Ovary (tissue), 3 donors: ENCODE measurements at regions not wholly inside any gene's neighbourhood (a gene's known extent, or its start where the extent isn't known, plus 50 kb on each side); places are given as distances from the start of the nearest gene placed in this dataset.

Source experiments
- POLR2A ChIP-seq: fragments of 450-650 bp; IDR thresholded peaks from one replicate; pipeline ENCODE4 v1.6.1; 2017; ENCODE audit warnings: antibody characterized with exemption, mild to moderate bottlenecking, moderate library complexity
- TF ChIP-seq, protein P1 (sequence below), 3 donors: fragments of 450-650 bp in 2 of 3; fragments of 200-600 bp in 1 of 3; IDR thresholded peaks; one replicate each; pipeline versions ENCODE4 v1.5.1 to v1.8.0; 2016 to 2022; ENCODE audit warnings: antibody characterized with exemption in 3 of 3, mild to moderate bottlenecking in 1 of 3
- donor health status: DM: no; HTN: no; CAD: no.

- TF ChIP-seq, protein P1, sequence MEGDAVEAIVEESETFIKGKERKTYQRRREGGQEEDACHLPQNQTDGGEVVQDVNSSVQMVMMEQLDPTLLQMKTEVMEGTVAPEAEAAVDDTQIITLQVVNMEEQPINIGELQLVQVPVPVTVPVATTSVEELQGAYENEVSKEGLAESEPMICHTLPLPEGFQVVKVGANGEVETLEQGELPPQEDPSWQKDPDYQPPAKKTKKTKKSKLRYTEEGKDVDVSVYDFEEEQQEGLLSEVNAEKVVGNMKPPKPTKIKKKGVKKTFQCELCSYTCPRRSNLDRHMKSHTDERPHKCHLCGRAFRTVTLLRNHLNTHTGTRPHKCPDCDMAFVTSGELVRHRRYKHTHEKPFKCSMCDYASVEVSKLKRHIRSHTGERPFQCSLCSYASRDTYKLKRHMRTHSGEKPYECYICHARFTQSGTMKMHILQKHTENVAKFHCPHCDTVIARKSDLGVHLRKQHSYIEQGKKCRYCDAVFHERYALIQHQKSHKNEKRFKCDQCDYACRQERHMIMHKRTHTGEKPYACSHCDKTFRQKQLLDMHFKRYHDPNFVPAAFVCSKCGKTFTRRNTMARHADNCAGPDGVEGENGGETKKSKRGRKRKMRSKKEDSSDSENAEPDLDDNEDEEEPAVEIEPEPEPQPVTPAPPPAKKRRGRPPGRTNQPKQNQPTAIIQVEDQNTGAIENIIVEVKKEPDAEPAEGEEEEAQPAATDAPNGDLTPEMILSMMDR (IDR thresholded peaks at IDR 0.05), result no peak
- no peak for TF ChIP-seq POLR2A
These were observed 67.2 kb upstream of the TTC34 start for GRCh38 chr1:2868571-2869195.
